Brain microvascular endothelial cell (primary cell): ENCODE measurements at regions not wholly inside any gene's neighbourhood (a gene's known extent, or its start where the extent isn't known, plus 50 kb on each side); places are given as distances from the start of the nearest gene placed in this dataset.

Experiments used
- DNase-seq: peaks from one replicate; pipeline ENCODE4 v3.0.0-alpha.2; 2020
- H3K27ac ChIP-seq: fragments of 250-450 bp; sonication (Bioruptor Pico); 2 replicates; pipeline ENCODE4 v1.5.1; 2020; ENCODE audit warnings: mild to moderate bottlenecking, moderate library complexity
- H3K27me3 ChIP-seq: fragments of 250-450 bp; sonication (Bioruptor Pico); replicated peaks from 2 replicates; pipeline ENCODE4 v1.5.1; 2020; ENCODE audit warnings: mild to moderate bottlenecking
- H3K36me3 ChIP-seq: fragments of 250-450 bp; sonication (Bioruptor Pico); replicated peaks from 2 replicates; pipeline ENCODE4 v1.5.1; 2020; ENCODE audit warnings: mild to moderate bottlenecking
- H3K4me3 ChIP-seq: 2 replicates; pipeline ENCODE4 v1.5.1; 2011; ENCODE audit warnings: low read depth, mild to moderate bottlenecking, control low read depth, low read length, moderate library complexity
- in situ Hi-C: cut with HindIII; loops from 2 replicates; pipeline ENCODE4 v1.10.0; 2017; ENCODE audit warnings: low sequenced_read_pairs, low pct_ligation_motif_present
- TF ChIP-seq, protein P1 (sequence below): IDR thresholded peaks from 2 replicates; pipeline ENCODE4 v1.5.1; 2011; ENCODE audit warnings: low read depth, mild to moderate bottlenecking, moderate library complexity, low read length, control low read depth, inconsistent platforms; ENCODE audit errors: missing control alignments

DNA sequence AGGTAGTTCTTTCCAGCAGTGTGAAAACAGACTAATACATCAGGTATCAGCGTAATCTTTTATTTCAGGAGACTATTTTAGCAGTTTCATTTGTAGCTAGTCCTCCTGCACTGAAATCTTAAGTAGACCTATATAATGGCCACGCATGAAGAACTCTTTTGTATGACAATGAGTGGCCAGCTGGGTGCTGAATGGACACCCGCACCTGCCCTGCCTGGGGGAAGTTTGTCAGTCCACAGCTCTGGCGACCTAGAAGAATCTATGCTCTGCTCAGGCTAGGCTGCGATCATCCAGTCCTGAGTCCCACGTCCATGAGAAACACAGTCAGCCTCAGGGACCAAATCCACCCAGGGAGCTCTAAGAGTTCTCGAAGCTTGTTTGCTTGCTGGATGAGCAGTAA, 709.2 kb upstream of the ID2 start:
- TF ChIP-seq, protein P1, sequence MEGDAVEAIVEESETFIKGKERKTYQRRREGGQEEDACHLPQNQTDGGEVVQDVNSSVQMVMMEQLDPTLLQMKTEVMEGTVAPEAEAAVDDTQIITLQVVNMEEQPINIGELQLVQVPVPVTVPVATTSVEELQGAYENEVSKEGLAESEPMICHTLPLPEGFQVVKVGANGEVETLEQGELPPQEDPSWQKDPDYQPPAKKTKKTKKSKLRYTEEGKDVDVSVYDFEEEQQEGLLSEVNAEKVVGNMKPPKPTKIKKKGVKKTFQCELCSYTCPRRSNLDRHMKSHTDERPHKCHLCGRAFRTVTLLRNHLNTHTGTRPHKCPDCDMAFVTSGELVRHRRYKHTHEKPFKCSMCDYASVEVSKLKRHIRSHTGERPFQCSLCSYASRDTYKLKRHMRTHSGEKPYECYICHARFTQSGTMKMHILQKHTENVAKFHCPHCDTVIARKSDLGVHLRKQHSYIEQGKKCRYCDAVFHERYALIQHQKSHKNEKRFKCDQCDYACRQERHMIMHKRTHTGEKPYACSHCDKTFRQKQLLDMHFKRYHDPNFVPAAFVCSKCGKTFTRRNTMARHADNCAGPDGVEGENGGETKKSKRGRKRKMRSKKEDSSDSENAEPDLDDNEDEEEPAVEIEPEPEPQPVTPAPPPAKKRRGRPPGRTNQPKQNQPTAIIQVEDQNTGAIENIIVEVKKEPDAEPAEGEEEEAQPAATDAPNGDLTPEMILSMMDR, result no peak
- no peak overlapping the region for H3K27ac ChIP-seq
- in situ Hi-C loops, result no loop called here
- H3K27me3 ChIP-seq, result no peaks in the 10 kb centered on the region
- H3K4me3 ChIP-seq, result no peak overlapping the region
- no peak for DNase-seq
- no peaks in the 10 kb centered on the region for H3K36me3 ChIP-seq

DNA sequence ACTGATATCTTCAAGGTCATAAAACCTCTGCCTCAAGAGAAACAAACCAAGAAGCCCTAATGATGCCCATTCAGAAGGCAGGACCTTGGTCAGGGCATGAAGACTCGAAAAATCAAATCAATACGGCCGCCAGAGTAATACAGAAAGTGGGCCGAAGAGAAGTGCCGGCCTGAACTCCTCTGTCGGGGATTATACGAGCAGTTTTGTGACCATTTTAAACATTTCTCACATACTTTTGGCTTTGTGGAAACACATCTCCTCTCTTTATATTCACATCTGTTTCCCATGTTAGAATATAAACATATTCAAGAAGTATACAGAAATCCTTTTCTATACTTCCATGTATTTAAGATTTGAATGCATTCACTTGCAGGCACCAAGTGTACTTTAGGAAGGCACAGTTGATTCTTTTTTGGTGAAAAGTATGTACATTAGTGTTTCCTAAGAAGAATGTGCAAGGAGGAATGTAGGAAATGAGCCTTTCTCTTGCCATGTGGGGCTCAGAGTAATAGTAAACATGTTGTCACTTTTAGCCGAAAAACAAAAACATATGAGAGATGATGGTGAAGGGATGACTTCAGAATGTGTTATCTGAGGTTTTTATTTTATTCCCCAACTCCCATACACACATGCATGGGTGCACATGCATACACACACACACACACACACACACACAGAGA, 707.9 kb upstream of the ID2 start:
- TF ChIP-seq, protein P1, result no peak
- Histone ChIP-seq H3K4me3 (no peak overlapping the region), H3K36me3 (no peaks in the 10 kb centered on the region), H3K27me3 (no peaks in the 10 kb centered on the region), H3K27ac (no peak overlapping the region)
- in situ Hi-C loops, result no loop called here
- DNase-seq, result no peak

DNA sequence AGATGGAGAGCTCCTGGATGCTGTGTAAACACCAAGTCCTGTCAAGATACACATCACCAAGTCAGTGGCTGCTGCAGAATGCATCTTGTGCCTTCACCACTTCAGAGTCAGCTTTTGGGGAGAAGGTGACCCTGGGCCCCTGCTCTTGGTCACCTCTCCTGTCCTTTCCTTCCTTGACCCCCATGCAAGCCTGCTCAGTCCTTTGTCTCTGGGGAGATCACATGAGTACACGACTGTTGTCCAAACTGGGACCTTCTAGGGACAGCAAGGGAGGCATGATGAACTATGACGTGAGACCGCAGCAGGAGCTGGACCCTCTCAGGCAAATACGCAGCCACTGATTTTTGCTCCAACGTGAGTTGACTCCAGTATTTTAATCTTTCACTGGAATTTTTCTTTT, 706.9 kb upstream of the ID2 start:
- no peak overlapping the region for H3K27ac ChIP-seq
- no peak for DNase-seq
- no peaks in the 10 kb centered on the region for H3K27me3 ChIP-seq
- H3K36me3 ChIP-seq, result no peaks in the 10 kb centered on the region
- in situ Hi-C loops, result no loop called here
- no peak overlapping the region for H3K4me3 ChIP-seq
- TF ChIP-seq, protein P1, result no peak

DNA sequence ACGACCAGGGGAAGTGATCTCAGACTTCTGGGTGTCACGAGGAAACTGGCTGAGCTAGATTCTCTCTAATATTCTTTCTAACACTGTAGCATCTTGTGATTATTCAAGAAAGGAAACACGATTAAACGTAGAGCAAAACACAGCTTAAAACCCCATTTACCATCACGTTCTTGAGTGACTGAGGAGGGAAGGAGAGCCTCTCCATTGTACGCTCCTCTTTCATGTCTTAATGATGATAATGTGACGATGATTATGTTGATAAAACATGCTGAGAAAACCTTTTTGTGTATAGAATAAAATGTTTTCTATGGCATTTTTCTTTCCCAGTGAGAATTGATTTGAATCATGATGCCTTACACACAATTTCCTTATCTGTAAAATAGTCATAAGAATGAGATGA, 705.6 kb upstream of the ID2 start:
- no peak overlapping the region for H3K27ac ChIP-seq
- H3K4me3 ChIP-seq, result no peak overlapping the region
- TF ChIP-seq, protein P1, result no peak
- no peak for DNase-seq
- no peaks in the 10 kb centered on the region for H3K27me3 ChIP-seq
- in situ Hi-C loops, result no loop called here
- H3K36me3 ChIP-seq, result no peaks in the 10 kb centered on the region

DNA sequence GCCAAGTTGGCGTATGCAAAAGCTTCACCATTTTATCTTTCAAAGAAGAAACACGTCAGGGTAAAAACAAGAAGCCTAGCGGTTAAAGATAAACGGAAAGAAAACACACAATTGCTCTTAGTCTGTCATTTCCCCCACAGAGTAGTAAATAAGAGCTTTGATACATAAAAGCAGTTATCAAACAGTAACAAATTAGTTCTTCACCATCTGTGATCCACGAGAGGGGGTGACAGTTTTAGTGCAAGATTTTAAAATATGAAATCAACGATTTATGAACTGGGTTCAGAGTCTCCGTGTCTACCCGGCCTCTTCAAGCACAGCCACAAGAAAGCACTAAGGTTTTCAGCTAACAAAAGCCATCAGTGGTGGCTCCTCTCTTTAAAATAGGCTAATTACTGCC, 703.9 kb upstream of the ID2 start:
- Histone ChIP-seq H3K27me3 (no peaks in the 10 kb centered on the region), H3K27ac (no peak overlapping the region), H3K36me3 (no peaks in the 10 kb centered on the region), H3K4me3 (no peak overlapping the region)
- in situ Hi-C loops, result no loop called here
- TF ChIP-seq, protein P1, result no peak
- no peak for DNase-seq

DNA sequence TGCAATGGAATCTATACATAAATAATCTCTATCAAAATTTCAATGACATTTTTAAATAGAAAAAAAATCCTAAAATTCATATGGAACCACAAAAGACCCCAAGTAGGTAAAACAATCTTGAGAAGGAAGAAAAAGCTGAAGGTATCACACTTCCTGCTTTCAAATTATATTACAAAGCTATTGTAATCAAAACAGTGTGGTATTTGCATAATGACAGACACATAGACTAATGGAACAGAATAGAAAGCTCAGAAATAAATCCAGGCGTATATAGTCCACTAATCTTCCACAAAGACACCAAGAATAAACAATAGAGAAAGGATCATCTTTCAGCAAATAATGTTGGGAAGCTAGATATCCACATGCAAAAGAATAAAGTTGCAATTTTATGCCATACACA, 699.8 kb upstream of the ID2 start:
- Histone ChIP-seq H3K27me3 (no peaks in the 10 kb centered on the region), H3K4me3 (no peak overlapping the region), H3K27ac (no peak overlapping the region), H3K36me3 (no peaks in the 10 kb centered on the region)
- in situ Hi-C loops, result no loop called here
- TF ChIP-seq, protein P1, result no peak
- DNase-seq, result no peak
